Keratinocyte (primary cell): ENCODE measurements at regions not wholly inside any gene's neighbourhood (a gene's known extent, or its start where the extent isn't known, plus 50 kb on each side); places are given as distances from the start of the nearest gene placed in this dataset.

ENCODE experiments used
- EZH2 ChIP-seq: IDR thresholded peaks from one replicate; pipeline ENCODE4 v1.6.1; 2012; ENCODE audit warnings: inconsistent platforms, mild to moderate bottlenecking, low read length, moderate library complexity
- TF ChIP-seq, protein P1 (sequence below), 3 experiments: IDR thresholded peaks in 1 of 3; conservative IDR thresholded peaks in 1 of 3; optimal IDR thresholded peaks in 1 of 3; 2 replicates in 2 of 3; 3 replicates in 1 of 3; pipeline versions ENCODE3 to v1.5.1; 2011; ENCODE audit warnings: low read length in 3 of 3, mild to moderate bottlenecking in 3 of 3, moderate library complexity in 2 of 3, control low read depth in 1 of 3, inconsistent platforms in 1 of 3; ENCODE audit not compliant: insufficient read depth in 2 of 3; ENCODE audit errors: extremely low read depth in 1 of 3

DNA sequence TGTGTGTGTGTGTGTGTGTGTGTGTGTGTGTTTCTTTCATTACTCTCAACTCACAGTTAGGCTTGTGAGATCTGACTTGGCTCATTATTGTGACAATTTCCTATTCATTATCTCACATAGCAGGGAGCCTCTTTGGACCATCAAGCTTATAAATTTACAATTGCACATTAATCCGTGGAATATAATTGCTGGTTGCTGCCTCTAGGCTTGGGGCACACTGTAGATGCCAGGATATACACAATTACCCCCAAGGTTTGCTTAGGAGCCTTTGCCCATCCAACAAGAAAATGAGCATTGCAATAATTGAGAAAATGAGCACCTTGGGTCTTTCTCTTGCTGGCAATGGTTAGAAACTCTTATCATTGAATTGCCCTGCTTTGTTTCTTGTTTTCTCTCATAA is 161.6 kb upstream of the DMRTA1 start:
- TF ChIP-seq, protein P1, sequence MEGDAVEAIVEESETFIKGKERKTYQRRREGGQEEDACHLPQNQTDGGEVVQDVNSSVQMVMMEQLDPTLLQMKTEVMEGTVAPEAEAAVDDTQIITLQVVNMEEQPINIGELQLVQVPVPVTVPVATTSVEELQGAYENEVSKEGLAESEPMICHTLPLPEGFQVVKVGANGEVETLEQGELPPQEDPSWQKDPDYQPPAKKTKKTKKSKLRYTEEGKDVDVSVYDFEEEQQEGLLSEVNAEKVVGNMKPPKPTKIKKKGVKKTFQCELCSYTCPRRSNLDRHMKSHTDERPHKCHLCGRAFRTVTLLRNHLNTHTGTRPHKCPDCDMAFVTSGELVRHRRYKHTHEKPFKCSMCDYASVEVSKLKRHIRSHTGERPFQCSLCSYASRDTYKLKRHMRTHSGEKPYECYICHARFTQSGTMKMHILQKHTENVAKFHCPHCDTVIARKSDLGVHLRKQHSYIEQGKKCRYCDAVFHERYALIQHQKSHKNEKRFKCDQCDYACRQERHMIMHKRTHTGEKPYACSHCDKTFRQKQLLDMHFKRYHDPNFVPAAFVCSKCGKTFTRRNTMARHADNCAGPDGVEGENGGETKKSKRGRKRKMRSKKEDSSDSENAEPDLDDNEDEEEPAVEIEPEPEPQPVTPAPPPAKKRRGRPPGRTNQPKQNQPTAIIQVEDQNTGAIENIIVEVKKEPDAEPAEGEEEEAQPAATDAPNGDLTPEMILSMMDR (optimal IDR thresholded peaks at IDR 0.05 in 1 of 3, IDR thresholded peaks at IDR 0.05 in 1 of 3, conservative IDR thresholded peaks at IDR 0.05 in 1 of 3; ENCODE audit: extremely low read depth in 1 of 3, insufficient read depth in 2 of 3, low read length in 3 of 3) = no peak
- TF ChIP-seq EZH2 = no peak
